C4-2B (cell line): ENCODE measurements at regions not wholly inside any gene's neighbourhood (a gene's known extent, or its start where the extent isn't known, plus 50 kb on each side); places are given as distances from the start of the nearest gene placed in this dataset.

Source experiments
- ZFX ChIP-seq: fragments of 450-650 bp; IDR thresholded peaks from 2 replicates; pipeline ENCODE4 v1.6.1; 2017
- TF ChIP-seq, protein P1 (sequence below): fragments of 450-650 bp; conservative IDR thresholded peaks from 2 replicates; pipeline ENCODE4 v1.5.1; 2017; ENCODE audit warnings: mild to moderate bottlenecking

DNA sequence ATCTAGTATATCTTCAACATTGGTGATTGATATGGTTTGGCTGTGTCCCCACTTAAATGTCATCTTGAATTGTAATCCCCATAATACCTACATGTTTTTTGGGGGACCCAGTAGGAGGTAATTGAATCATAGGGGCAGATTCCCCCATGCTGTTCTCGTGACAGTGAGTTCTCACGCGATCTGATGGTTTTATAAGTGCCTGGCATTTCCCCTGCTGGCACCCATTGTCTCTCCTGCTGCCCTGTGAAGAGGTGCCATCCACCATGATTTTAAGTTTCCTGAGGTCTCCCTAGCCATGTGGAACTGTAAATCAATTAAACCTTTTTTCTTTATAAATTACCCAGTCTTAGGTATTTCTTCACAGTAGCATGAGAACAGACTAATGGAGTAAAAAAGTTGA is 1094.6 kb downstream of the ROBO2 start:
- TF ChIP-seq, protein P1, sequence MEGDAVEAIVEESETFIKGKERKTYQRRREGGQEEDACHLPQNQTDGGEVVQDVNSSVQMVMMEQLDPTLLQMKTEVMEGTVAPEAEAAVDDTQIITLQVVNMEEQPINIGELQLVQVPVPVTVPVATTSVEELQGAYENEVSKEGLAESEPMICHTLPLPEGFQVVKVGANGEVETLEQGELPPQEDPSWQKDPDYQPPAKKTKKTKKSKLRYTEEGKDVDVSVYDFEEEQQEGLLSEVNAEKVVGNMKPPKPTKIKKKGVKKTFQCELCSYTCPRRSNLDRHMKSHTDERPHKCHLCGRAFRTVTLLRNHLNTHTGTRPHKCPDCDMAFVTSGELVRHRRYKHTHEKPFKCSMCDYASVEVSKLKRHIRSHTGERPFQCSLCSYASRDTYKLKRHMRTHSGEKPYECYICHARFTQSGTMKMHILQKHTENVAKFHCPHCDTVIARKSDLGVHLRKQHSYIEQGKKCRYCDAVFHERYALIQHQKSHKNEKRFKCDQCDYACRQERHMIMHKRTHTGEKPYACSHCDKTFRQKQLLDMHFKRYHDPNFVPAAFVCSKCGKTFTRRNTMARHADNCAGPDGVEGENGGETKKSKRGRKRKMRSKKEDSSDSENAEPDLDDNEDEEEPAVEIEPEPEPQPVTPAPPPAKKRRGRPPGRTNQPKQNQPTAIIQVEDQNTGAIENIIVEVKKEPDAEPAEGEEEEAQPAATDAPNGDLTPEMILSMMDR = no peak
- no peak for TF ChIP-seq ZFX
